Hepatocyte (in vitro differentiated cells): ENCODE measurements at regions not wholly inside any gene's neighbourhood (a gene's known extent, or its start where the extent isn't known, plus 50 kb on each side); places are given as distances from the start of the nearest gene placed in this dataset.

Experiments used
- DNase-seq: peaks from one replicate; pipeline ENCODE4 v3.0.0-alpha.2; 2016; ENCODE audit warnings: low spot score
- H2AFZ ChIP-seq: fragments of 200-600 bp; sonication (generic); 2 replicates; pipeline ENCODE4 v1.6.0; 2016; ENCODE audit warnings: antibody characterized with exemption, mild to moderate bottlenecking
- H3K27ac ChIP-seq: fragments of 200-600 bp; sonication (generic); 2 replicates; pipeline ENCODE4 v1.5.1; 2016; ENCODE audit warnings: mild to moderate bottlenecking
- H3K27me3 ChIP-seq: fragments of 200-600 bp; sonication (generic); 2 replicates; pipeline ENCODE4 v1.6.1; 2016
- H3K36me3 ChIP-seq: fragments of 200-600 bp; sonication (generic); replicated peaks from 2 replicates; pipeline ENCODE4 v1.5.1; 2016; ENCODE audit warnings: low read depth; ENCODE audit not compliant: insufficient read depth
- H3K4me1 ChIP-seq: fragments of 200-600 bp; sonication (generic); 2 replicates; pipeline ENCODE4 v1.5.1; 2016; ENCODE audit warnings: mild to moderate bottlenecking, moderate library complexity; ENCODE audit not compliant: insufficient read depth
- H3K4me2 ChIP-seq: fragments of 200-600 bp; sonication (generic); 2 replicates; pipeline ENCODE4 v1.6.0; 2016
- H3K4me3 ChIP-seq: fragments of 200-600 bp; sonication (generic); 2 replicates; pipeline ENCODE4 v1.5.1; 2016; ENCODE audit warnings: mild to moderate bottlenecking
- H3K79me2 ChIP-seq: fragments of 200-600 bp; sonication (generic); 2 replicates; pipeline ENCODE4 v1.6.0; 2017; ENCODE audit warnings: mild to moderate bottlenecking
- H3K9me2 ChIP-seq: fragments of 200-600 bp; sonication (generic); replicated peaks from 2 replicates; pipeline ENCODE4 v1.6.0; 2017; ENCODE audit warnings: mild to moderate bottlenecking; ENCODE audit not compliant: insufficient read depth
- H3K9me3 ChIP-seq: fragments of 200-600 bp; sonication (generic); 2 replicates; pipeline ENCODE4 v1.5.1; 2016; ENCODE audit warnings: low read depth, mild to moderate bottlenecking
- H4K20me1 ChIP-seq: fragments of 200-600 bp; sonication (generic); 2 replicates; pipeline ENCODE4 v1.6.0; 2016; ENCODE audit warnings: mild to moderate bottlenecking; ENCODE audit not compliant: insufficient read depth, poor library complexity, severe bottlenecking
- EZH2 ChIP-seq: fragments of 200-600 bp; sonication (generic); IDR thresholded peaks from 2 replicates; pipeline ENCODE4 v1.6.1; 2016; ENCODE audit warnings: antibody characterized with exemption, mild to moderate bottlenecking, borderline replicate concordance
- EZH2phosphoT487 ChIP-seq: fragments of 200-600 bp; sonication (generic); IDR thresholded peaks from one replicate; pipeline ENCODE4 v1.6.1; 2018; ENCODE audit warnings: antibody characterized with exemption, mild to moderate bottlenecking, low read depth, moderate library complexity; ENCODE audit not compliant: unreplicated experiment, severe bottlenecking
- WGBS: methylation state at CpG from one replicate; pipeline ENCODE4 v1.1.6; 2016; ENCODE audit warnings: low lambda C conversion rate; ENCODE audit errors: missing lambda C conversion rate; 5-methylcytosine and 5-hydroxymethylcytosine counted together
- TF ChIP-seq, protein P1 (sequence below): fragments of 200-600 bp; sonication (generic); IDR thresholded peaks from 2 replicates; pipeline ENCODE4 v1.5.1; 2016; ENCODE audit warnings: antibody characterized with exemption, mild to moderate bottlenecking; ENCODE audit not compliant: poor library complexity

- Histone ChIP-seq H3K27me3 (no peaks in the 10 kb centered on the region), H3K79me2 (no peaks in the 10 kb centered on the region), H3K4me2 (no peak overlapping the region), H3K9me3 (no peaks in the 10 kb centered on the region), H3K9me2 (no peaks in the 10 kb centered on the region), H2AFZ (no peak overlapping the region), H4K20me1 (no peaks in the 10 kb centered on the region), H3K36me3 (no peaks in the 10 kb centered on the region), H3K4me3 (no peak overlapping the region), H3K4me1 (no peaks in the 10 kb centered on the region), H3K27ac (no peak overlapping the region)
- TF ChIP-seq EZH2 = no peak
- TF ChIP-seq EZH2phosphoT487 = no peak
- TF ChIP-seq, protein P1, sequence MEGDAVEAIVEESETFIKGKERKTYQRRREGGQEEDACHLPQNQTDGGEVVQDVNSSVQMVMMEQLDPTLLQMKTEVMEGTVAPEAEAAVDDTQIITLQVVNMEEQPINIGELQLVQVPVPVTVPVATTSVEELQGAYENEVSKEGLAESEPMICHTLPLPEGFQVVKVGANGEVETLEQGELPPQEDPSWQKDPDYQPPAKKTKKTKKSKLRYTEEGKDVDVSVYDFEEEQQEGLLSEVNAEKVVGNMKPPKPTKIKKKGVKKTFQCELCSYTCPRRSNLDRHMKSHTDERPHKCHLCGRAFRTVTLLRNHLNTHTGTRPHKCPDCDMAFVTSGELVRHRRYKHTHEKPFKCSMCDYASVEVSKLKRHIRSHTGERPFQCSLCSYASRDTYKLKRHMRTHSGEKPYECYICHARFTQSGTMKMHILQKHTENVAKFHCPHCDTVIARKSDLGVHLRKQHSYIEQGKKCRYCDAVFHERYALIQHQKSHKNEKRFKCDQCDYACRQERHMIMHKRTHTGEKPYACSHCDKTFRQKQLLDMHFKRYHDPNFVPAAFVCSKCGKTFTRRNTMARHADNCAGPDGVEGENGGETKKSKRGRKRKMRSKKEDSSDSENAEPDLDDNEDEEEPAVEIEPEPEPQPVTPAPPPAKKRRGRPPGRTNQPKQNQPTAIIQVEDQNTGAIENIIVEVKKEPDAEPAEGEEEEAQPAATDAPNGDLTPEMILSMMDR = no peak
- no peak for DNase-seq
Measured at GRCh38 chr2:59711121-59711520, 842.3 kb downstream of the BCL11A start.

- WGBS = 84% methylated on average over 4 of the region's 4 CpGs
- Histone ChIP-seq H3K36me3 (no peaks in the 10 kb centered on the region), H4K20me1 (no peaks in the 10 kb centered on the region)
Measured at GRCh38 chr2:59706729-59707128, 846.7 kb downstream of the BCL11A start.

GRCh38 chr2:59703796-59704195, 849.7 kb downstream of the BCL11A start:
- H3K27me3 ChIP-seq = no peaks in the 10 kb centered on the region
- H3K4me2 ChIP-seq = no peak overlapping the region
- H3K9me2 ChIP-seq = no peaks in the 10 kb centered on the region
- TF ChIP-seq EZH2 (no peak), EZH2phosphoT487 (no peak)
- TF ChIP-seq, protein P1 = no peak
- H4K20me1 ChIP-seq = no peaks in the 10 kb centered on the region
- no peaks in the 10 kb centered on the region for H3K79me2 ChIP-seq
- H3K4me1 ChIP-seq = no peaks in the 10 kb centered on the region
- H2AFZ ChIP-seq = no peak overlapping the region
- H3K9me3 ChIP-seq = no peaks in the 10 kb centered on the region
- no peak overlapping the region for H3K27ac ChIP-seq
- H3K36me3 ChIP-seq = no peaks in the 10 kb centered on the region
- no peak for DNase-seq
- 84% methylated on average over 1 of the region's 1 CpG for WGBS
- H3K4me3 ChIP-seq = no peak overlapping the region

More at GRCh38 chr2:59706729-59707128, 846.7 kb downstream of the BCL11A start:
- Histone ChIP-seq H3K9me2 (no peaks in the 10 kb centered on the region), H3K79me2 (no peaks in the 10 kb centered on the region), H3K4me3 (no peak overlapping the region), H3K27me3 (no peaks in the 10 kb centered on the region), H3K4me1 (no peaks in the 10 kb centered on the region), H3K27ac (no peak overlapping the region), H3K4me2 (no peak overlapping the region), H2AFZ (no peak overlapping the region), H3K9me3 (no peaks in the 10 kb centered on the region)
- DNase-seq = no peak
- TF ChIP-seq EZH2 (no peak), EZH2phosphoT487 (no peak)
- TF ChIP-seq, protein P1 = no peak

GRCh38 chr2:59702026-59702425, 851.4 kb downstream of the BCL11A start:
- H3K4me1 ChIP-seq = no peaks in the 10 kb centered on the region
- no peaks in the 10 kb centered on the region for H3K9me3 ChIP-seq
- TF ChIP-seq, protein P1 = no peak
- TF ChIP-seq EZH2phosphoT487 (no peak), EZH2 (no peak)
- DNase-seq = no peak
- no peaks in the 10 kb centered on the region for H3K79me2 ChIP-seq
- no peak overlapping the region for H3K4me2 ChIP-seq
- no peak overlapping the region for H3K4me3 ChIP-seq
- no peak overlapping the region for H3K27ac ChIP-seq
- no peaks in the 10 kb centered on the region for H3K9me2 ChIP-seq
- 94% methylated on average over 1 of the region's 1 CpG for WGBS
- H3K27me3 ChIP-seq = no peaks in the 10 kb centered on the region
- H3K36me3 ChIP-seq = no peaks in the 10 kb centered on the region
- H2AFZ ChIP-seq = no peak overlapping the region
- H4K20me1 ChIP-seq = no peaks in the 10 kb centered on the region
